GM18505 (cell line): ENCODE measurements at regions not wholly inside any gene's neighbourhood (a gene's known extent, or its start where the extent isn't known, plus 50 kb on each side); places are given as distances from the start of the nearest gene placed in this dataset.

ENCODE experiments used
- ATAC-seq: cut with Tn5 transposase; IDR thresholded peaks from one replicate; pipeline ENCODE4 v1.9.1; 2021; ENCODE audit not compliant: unreplicated experiment
- POLR2A ChIP-seq: IDR thresholded peaks from 4 replicates; pipeline ENCODE4 v1.6.1; 2011; ENCODE audit warnings: borderline replicate concordance; ENCODE audit not compliant: insufficient read depth, insufficient read length; ENCODE audit errors: extremely low read depth

DNA sequence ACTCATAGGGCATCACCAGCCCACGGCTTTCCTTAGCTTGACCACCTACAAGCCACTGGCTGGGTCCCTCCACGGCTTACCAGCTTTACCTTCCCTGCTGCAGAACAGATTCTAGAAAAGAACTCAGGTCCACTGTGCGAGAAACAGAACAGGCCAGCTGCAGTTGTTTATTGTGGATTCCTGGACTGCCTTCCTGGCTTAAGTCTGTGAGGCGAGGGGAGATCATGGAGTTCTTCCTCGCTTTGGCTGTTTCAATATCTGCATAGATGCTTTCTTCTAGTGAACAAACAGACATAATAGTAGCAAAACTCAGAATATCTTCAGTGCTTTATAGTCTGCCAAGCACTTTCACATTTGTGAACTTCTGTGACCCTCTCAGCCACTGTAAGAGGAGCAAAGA lies 162.9 kb upstream of the HABP2 start:
- TF ChIP-seq POLR2A: no peak
- ATAC-seq: no peak

DNA sequence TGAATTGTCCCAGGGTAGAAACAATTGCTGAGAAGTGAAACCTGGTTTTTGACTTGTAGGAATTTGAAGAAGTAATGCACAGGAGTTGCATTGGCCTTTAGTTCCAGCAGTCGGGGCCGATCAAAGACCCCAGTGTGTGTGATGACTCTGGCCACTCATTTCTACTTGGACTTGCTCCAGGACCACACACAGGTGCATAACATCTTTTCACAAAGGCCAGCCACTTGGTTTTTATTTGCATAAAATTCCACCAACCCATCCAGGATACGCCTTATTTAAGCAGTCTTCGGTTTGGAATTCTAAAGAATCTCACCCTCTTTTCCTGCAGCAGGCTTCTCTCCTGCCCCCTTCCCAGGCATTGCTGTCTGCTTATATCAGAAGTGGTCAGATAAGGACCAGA lies 162.0 kb upstream of the HABP2 start:
- no peak for TF ChIP-seq POLR2A
- no peak for ATAC-seq

- no peak for ATAC-seq
- no peak for TF ChIP-seq POLR2A
Observed at GRCh38 chr10:113397047-113397446, 155.8 kb upstream of the HABP2 start.

GRCh38 chr10:113399065-113399464 lies 153.8 kb upstream of the HABP2 start:
- ATAC-seq: no peak

GRCh38 chr10:113402602-113403001 lies 150.3 kb upstream of the HABP2 start:
- no peak for TF ChIP-seq POLR2A
- ATAC-seq: no peak

More at GRCh38 chr10:113399065-113399464, 153.8 kb upstream of the HABP2 start:
- no peak for TF ChIP-seq POLR2A

GRCh38 chr10:113407218-113407617 lies 145.6 kb upstream of the HABP2 start:
- TF ChIP-seq POLR2A: no peak
- ATAC-seq: no peak

- no peak for ATAC-seq
- TF ChIP-seq POLR2A: no peak
Observed at GRCh38 chr10:113409175-113409574, 143.7 kb upstream of the HABP2 start.

- ATAC-seq: no peak
- TF ChIP-seq POLR2A: no peak
Observed at GRCh38 chr10:113410618-113411017, 142.2 kb upstream of the HABP2 start.

- TF ChIP-seq POLR2A: no peak
Observed at GRCh38 chr10:113411456-113411855, 141.4 kb upstream of the HABP2 start.

GRCh38 chr10:113412161-113412560 lies 140.7 kb upstream of the HABP2 start:
- no peak for ATAC-seq
- TF ChIP-seq POLR2A: no peak

More at GRCh38 chr10:113411456-113411855, 141.4 kb upstream of the HABP2 start:
- ATAC-seq: no peak

- no peak for ATAC-seq
- TF ChIP-seq POLR2A: no peak
Observed at GRCh38 chr10:113414543-113414942, 138.3 kb upstream of the HABP2 start.

GRCh38 chr10:113415246-113415645 lies 137.6 kb upstream of the HABP2 start:
- TF ChIP-seq POLR2A: no peak
- ATAC-seq: no peak

GRCh38 chr10:113420057-113420732 lies 132.7 kb upstream of the HABP2 start:
- TF ChIP-seq POLR2A: no peak
- no peak for ATAC-seq

- no peak for ATAC-seq
- no peak for TF ChIP-seq POLR2A
Observed at GRCh38 chr10:113420733-113421675, 131.8 kb upstream of the HABP2 start.
